ENCODE measurements at regions not wholly inside any gene's neighbourhood (a gene's known extent, or its start where the extent isn't known, plus 50 kb on each side); places are given as distances from the start of the nearest gene placed in this dataset.
"Not testable (repeated sequence)": the region's sequence is repeated elsewhere in the genome, so short reads cannot be mapped to it uniquely, and the experiment has no call there.

DNA sequence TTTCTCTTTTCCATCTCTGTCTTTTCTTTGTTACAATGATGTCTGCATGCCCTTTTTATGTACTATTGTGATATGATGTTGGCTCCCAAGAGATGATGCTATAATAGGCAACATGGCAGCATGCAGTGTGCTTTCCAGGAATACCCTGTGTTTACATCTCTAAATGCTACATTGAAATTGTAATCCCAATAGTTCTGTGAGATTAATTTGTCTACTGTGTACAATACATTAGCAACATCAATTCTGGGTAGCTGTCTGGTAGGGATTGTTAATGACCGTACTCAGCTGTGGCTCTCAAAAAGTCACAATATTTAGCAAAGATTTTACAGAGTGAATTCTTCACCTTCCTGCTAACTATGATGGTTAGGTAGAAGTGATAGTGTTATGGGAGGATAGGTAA, 225.6 kb upstream of the MMS22L start:
- Mint-ChIP-seq H3K9me3 (no peaks in the 10 kb centered on the region), H3K27ac (no peak overlapping the region), H3K4me3 (no peak overlapping the region), H3K36me3 (ENCODE audit: low read depth) (no peaks in the 10 kb centered on the region), H3K4me1 (no peaks in the 10 kb centered on the region), H3K27me3 (ENCODE audit: insufficient read depth) (no peaks in the 10 kb centered on the region)
- Histone ChIP-seq H3K27ac (ENCODE audit: low read depth, low read length) (no peak overlapping the region), H3K9me3 (ENCODE audit: control insufficient read depth, low read length) (no peaks in the 10 kb centered on the region), H3K4me1 (ENCODE audit: control insufficient read depth, insufficient read depth, low read length) (no peaks in the 10 kb centered on the region), H3K36me3 (ENCODE audit: control insufficient read depth, insufficient read depth, low read length) (no peaks in the 10 kb centered on the region), H3K9ac (ENCODE audit: extremely low read depth, low read length, poor library complexity, severe bottlenecking) (no peak overlapping the region), H3K4me3 (ENCODE audit: low read length) (no peak overlapping the region), H3K27me3 (ENCODE audit: control insufficient read depth, insufficient read depth, low read length, poor library complexity, severe bottlenecking) (no peaks in the 10 kb centered on the region)
- TF ChIP-seq, protein P1, sequence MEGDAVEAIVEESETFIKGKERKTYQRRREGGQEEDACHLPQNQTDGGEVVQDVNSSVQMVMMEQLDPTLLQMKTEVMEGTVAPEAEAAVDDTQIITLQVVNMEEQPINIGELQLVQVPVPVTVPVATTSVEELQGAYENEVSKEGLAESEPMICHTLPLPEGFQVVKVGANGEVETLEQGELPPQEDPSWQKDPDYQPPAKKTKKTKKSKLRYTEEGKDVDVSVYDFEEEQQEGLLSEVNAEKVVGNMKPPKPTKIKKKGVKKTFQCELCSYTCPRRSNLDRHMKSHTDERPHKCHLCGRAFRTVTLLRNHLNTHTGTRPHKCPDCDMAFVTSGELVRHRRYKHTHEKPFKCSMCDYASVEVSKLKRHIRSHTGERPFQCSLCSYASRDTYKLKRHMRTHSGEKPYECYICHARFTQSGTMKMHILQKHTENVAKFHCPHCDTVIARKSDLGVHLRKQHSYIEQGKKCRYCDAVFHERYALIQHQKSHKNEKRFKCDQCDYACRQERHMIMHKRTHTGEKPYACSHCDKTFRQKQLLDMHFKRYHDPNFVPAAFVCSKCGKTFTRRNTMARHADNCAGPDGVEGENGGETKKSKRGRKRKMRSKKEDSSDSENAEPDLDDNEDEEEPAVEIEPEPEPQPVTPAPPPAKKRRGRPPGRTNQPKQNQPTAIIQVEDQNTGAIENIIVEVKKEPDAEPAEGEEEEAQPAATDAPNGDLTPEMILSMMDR (conservative IDR thresholded peaks at IDR 0.05): no peak
- no peak for DNase-seq
- WGBS, 2 experiments (ENCODE audit: insufficient coverage in 1 of 2, insufficient read length in 1 of 2): 100% methylated on average over 1 of the region's 1 CpG; no CpG with 5 or more reads in 1 of the 2 experiments

DNA sequence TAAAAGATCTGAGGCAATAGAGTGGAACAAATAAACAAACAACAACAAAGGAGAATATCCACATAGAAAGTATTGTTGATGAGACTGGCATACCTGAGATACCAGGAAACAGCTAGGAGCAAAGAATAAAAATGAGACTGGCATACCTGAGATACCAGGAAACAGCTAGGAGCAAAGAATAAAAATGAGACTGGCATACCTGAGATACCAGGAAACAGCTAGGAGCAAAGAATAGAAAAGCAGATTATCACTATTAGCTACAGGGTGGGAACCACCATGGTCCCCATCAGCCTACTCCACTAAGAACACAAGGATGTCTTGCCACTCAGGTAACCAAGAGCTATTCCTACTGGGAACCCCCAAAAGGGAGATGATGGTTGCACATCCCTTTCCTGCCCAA, 230.2 kb upstream of the MMS22L start:
- not testable (repeated sequence) for H3K9me3 Mint-ChIP-seq; H3K27me3 ChIP-seq (ENCODE audit: control insufficient read depth, insufficient read depth, low read length, poor library complexity, severe bottlenecking); H3K36me3 Mint-ChIP-seq (ENCODE audit: low read depth); H3K4me3 ChIP-seq (ENCODE audit: low read length); H3K9ac ChIP-seq (ENCODE audit: extremely low read depth, low read length, poor library complexity, severe bottlenecking); H3K27me3 Mint-ChIP-seq (ENCODE audit: insufficient read depth); H3K9me3 ChIP-seq (ENCODE audit: control insufficient read depth, low read length); H3K4me3 Mint-ChIP-seq; H3K27ac ChIP-seq (ENCODE audit: low read depth, low read length); H3K27ac Mint-ChIP-seq; H3K4me1 ChIP-seq (ENCODE audit: control insufficient read depth, insufficient read depth, low read length); H3K4me1 Mint-ChIP-seq; DNase-seq; H3K36me3 ChIP-seq (ENCODE audit: control insufficient read depth, insufficient read depth, low read length)

DNA sequence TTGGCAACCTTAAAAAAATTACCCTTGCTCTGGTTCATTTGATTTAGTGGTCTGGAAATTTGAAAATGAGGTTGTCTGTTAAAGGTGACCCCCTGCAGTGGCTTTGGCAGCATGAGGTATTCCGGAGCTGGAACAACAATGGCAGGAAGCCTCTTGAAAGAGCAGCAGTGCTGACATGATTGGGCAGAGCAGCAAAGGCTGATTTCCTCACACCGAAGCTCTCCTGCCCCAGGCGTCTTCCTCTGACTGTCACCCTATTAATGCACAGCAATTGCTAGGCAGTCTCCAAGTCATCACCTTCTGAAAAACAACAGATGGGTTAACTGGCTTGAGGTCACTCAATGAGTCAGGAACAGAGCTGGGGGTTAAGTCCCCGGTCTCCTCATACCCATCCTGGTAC, 241.8 kb upstream of the MMS22L start:
- Mint-ChIP-seq H3K9me3 (no peaks in the 10 kb centered on the region), H3K27ac (no peak overlapping the region), H3K4me3 (no peak overlapping the region), H3K36me3 (ENCODE audit: low read depth) (no peaks in the 10 kb centered on the region), H3K27me3 (ENCODE audit: insufficient read depth) (no peaks in the 10 kb centered on the region), H3K4me1 (peaks cover 16% of the 10 kb centered on the region)
- Histone ChIP-seq H3K4me1 (ENCODE audit: control insufficient read depth, insufficient read depth, low read length) (no peaks in the 10 kb centered on the region), H3K27ac (ENCODE audit: low read depth, low read length) (peak overlapping the region; percentile 62), H3K36me3 (ENCODE audit: control insufficient read depth, insufficient read depth, low read length) (no peaks in the 10 kb centered on the region), H3K9me3 (ENCODE audit: control insufficient read depth, low read length) (no peaks in the 10 kb centered on the region), H3K27me3 (ENCODE audit: control insufficient read depth, insufficient read depth, low read length, poor library complexity, severe bottlenecking) (no peaks in the 10 kb centered on the region), H3K9ac (ENCODE audit: extremely low read depth, low read length, poor library complexity, severe bottlenecking) (no peak overlapping the region), H3K4me3 (ENCODE audit: low read length) (no peak overlapping the region)
- TF ChIP-seq, protein P1 (conservative IDR thresholded peaks at IDR 0.05): no peak
- DNase-seq: peak; percentile 88
- 20 to 35% methylated on average over 4 of the region's 4 CpGs for WGBS, 2 experiments (ENCODE audit: insufficient coverage in 1 of 2, insufficient read length in 1 of 2)

DNA sequence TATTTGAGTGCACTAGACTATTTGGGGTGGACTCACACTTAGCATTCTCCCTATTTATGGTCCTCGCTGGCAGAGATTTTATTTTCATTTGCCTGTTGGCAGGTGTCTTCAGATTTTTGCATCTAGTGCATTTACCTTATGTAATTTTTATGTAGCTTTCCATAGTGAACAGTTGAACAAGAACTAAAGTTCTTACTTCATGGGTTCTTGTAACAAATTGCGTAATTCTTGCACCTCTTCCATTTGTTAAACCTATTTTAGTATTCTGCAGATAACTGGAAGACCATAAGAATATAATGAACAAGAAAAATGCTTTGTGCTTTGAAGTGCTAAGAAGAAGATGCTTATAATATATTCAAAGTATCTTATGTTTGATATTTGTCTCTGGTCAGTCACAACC, 252.8 kb upstream of the MMS22L start:
- no peaks in the 10 kb centered on the region for H3K36me3 Mint-ChIP-seq (ENCODE audit: low read depth)
- WGBS, 2 experiments (ENCODE audit: insufficient coverage in 1 of 2, insufficient read length in 1 of 2): 97 to 100% methylated on average over 1 to 2 of the region's 2 CpGs
- Histone ChIP-seq H3K36me3 (ENCODE audit: control insufficient read depth, insufficient read depth, low read length) (no peaks in the 10 kb centered on the region), H3K4me1 (ENCODE audit: control insufficient read depth, insufficient read depth, low read length) (no peaks in the 10 kb centered on the region), H3K4me3 (ENCODE audit: low read length) (no peak overlapping the region), H3K27ac (ENCODE audit: low read depth, low read length) (no peak overlapping the region), H3K27me3 (ENCODE audit: control insufficient read depth, insufficient read depth, low read length, poor library complexity, severe bottlenecking) (no peaks in the 10 kb centered on the region), H3K9ac (ENCODE audit: extremely low read depth, low read length, poor library complexity, severe bottlenecking) (no peak overlapping the region), H3K9me3 (ENCODE audit: control insufficient read depth, low read length) (no peaks in the 10 kb centered on the region)
- TF ChIP-seq, protein P1 (conservative IDR thresholded peaks at IDR 0.05): no peak
- no peak for DNase-seq
- no peaks in the 10 kb centered on the region for H3K4me1 Mint-ChIP-seq
- H3K27me3 Mint-ChIP-seq (ENCODE audit: insufficient read depth): no peaks in the 10 kb centered on the region
- no peak overlapping the region for H3K4me3 Mint-ChIP-seq
- no peaks in the 10 kb centered on the region for H3K9me3 Mint-ChIP-seq
- no peak overlapping the region for H3K27ac Mint-ChIP-seq
